Breast epithelium (tissue), 4 donors: ENCODE measurements at regions not wholly inside any gene's neighbourhood (a gene's known extent, or its start where the extent isn't known, plus 50 kb on each side); places are given as distances from the start of the nearest gene placed in this dataset.

Experiments used
- DNase-seq, 2 donors: peaks; one replicate each; pipeline ENCODE4 v3.0.0-alpha.2; 2019; ENCODE audit warnings: low spot score in 2 of 2
- H3K27ac ChIP-seq, 2 donors: fragments of 200-600 bp; sonication (generic) in 1 of 2; one replicate each; pipeline ENCODE4 v1.5.1; 2016 to 2019; ENCODE audit warnings: mild to moderate bottlenecking in 1 of 2
- H3K27me3 ChIP-seq, 2 donors: fragments of 200-600 bp; sonication (generic) in 1 of 2; one replicate each; pipeline versions ENCODE4 v1.5.1 to v1.6.0; 2017 to 2019; ENCODE audit warnings: control low read depth in 1 of 2, mild to moderate bottlenecking in 1 of 2
- H3K36me3 ChIP-seq: fragments of 200-600 bp; one replicate; pipeline ENCODE4 v1.5.1; 2019
- H3K4me1 ChIP-seq, 2 donors: fragments of 200-600 bp; sonication (generic); one replicate each; pipeline ENCODE4 v1.5.1; 2016 to 2019; ENCODE audit warnings: control low read depth in 1 of 2
- H3K4me3 ChIP-seq, 3 donors: fragments of 200-600 bp; sonication (generic); 1 replicate in 2 of 3; 2 replicates in 1 of 3; pipeline ENCODE4 v1.5.1; 2016 to 2019; ENCODE audit warnings: mild to moderate bottlenecking in 3 of 3, moderate library complexity in 2 of 3
- H3K9me3 ChIP-seq, 2 donors: fragments of 200-600 bp; sonication (generic) in 1 of 2; one replicate each; pipeline ENCODE4 v1.5.1; 2016 to 2019; ENCODE audit warnings: control low read depth in 1 of 2
- CTCF ChIP-seq, 3 donors: fragments of 450-650 bp; IDR thresholded peaks; one replicate each; pipeline ENCODE4 v1.5.1; 2016 to 2017; ENCODE audit warnings: antibody characterized with exemption in 3 of 3, mild to moderate bottlenecking in 3 of 3, moderate library complexity in 3 of 3
- POLR2A ChIP-seq: fragments of 450-650 bp; IDR thresholded peaks from one replicate; pipeline ENCODE4 v1.6.1; 2016; ENCODE audit warnings: antibody characterized with exemption, mild to moderate bottlenecking, moderate library complexity
- POLR2AphosphoS5 ChIP-seq, 3 donors: sonication (generic); formaldehyde crosslinking; IDR thresholded peaks; one replicate each; pipeline ENCODE4 v1.6.1; 2017; ENCODE audit warnings: antibody characterized with exemption in 3 of 3
- intact Hi-C: fragments of 100-400 bp; cut with DNase I; formaldehyde crosslinking; loops from one replicate; pipeline ENCODE4 v1.15.1; 2023; ENCODE audit warnings: low total_unique reads

- no peak for DNase-seq
- no peak overlapping the region for H3K4me3 ChIP-seq
- TF ChIP-seq CTCF (IDR thresholded peaks at IDR 0.05) (no peak), POLR2AphosphoS5 (IDR thresholded peaks at IDR 0.05) (no peak), POLR2A (no peak)
- no peaks in the 10 kb centered on the region for H3K27me3 ChIP-seq
- H3K27ac ChIP-seq, result no peak overlapping the region
- H3K36me3 ChIP-seq, result peaks cover 2% of the 10 kb centered on the region
- no peaks in the 10 kb centered on the region for H3K9me3 ChIP-seq
- intact Hi-C loops, result no loop called here
- no peaks in the 10 kb centered on the region for H3K4me1 ChIP-seq
Measured at GRCh38 chr1:105830571-105831146, 1225.8 kb upstream of the PRMT6 start.

- no peaks in the 10 kb centered on the region for H3K9me3 ChIP-seq
- H3K4me3 ChIP-seq, result no peak overlapping the region
- H3K4me1 ChIP-seq, result no peaks in the 10 kb centered on the region
- intact Hi-C loops, result no loop called here
- H3K27me3 ChIP-seq, result no peaks in the 10 kb centered on the region
- no peak for DNase-seq
- no peak for TF ChIP-seq POLR2A
- TF ChIP-seq POLR2AphosphoS5 (IDR thresholded peaks at IDR 0.05), result no peak
- TF ChIP-seq CTCF (IDR thresholded peaks at IDR 0.05), result no peak
- H3K36me3 ChIP-seq, result peaks cover 5% of the 10 kb centered on the region
- no peak overlapping the region for H3K27ac ChIP-seq
Measured at GRCh38 chr1:105838071-105838470, 1218.4 kb upstream of the PRMT6 start.

GRCh38 chr1:105865546-105865945 is 1190.9 kb upstream of the PRMT6 start:
- TF ChIP-seq CTCF (IDR thresholded peaks at IDR 0.05) (no peak), POLR2AphosphoS5 (IDR thresholded peaks at IDR 0.05) (no peak), POLR2A (no peak)

GRCh38 chr1:105872817-105873216 is 1183.7 kb upstream of the PRMT6 start:
- no peak for DNase-seq
- Histone ChIP-seq H3K4me1 (no peaks in the 10 kb centered on the region), H3K27ac (no peak overlapping the region), H3K36me3 (no peaks in the 10 kb centered on the region), H3K4me3 (no peak overlapping the region), H3K27me3 (no peaks in the 10 kb centered on the region), H3K9me3 (peaks cover 0 to 4% of the 10 kb centered on the region in 2 donors)
- intact Hi-C loops, result no loop called here
- TF ChIP-seq POLR2AphosphoS5 (IDR thresholded peaks at IDR 0.05) (no peak), CTCF (IDR thresholded peaks at IDR 0.05) (no peak), POLR2A (no peak)

More at GRCh38 chr1:105865546-105865945, 1190.9 kb upstream of the PRMT6 start:
- no peak overlapping the region for H3K27ac ChIP-seq
- H3K4me3 ChIP-seq, result no peak overlapping the region
- H3K9me3 ChIP-seq, result no peaks in the 10 kb centered on the region
- DNase-seq, result no peak
- intact Hi-C loops, result no loop called here
- H3K4me1 ChIP-seq, result no peaks in the 10 kb centered on the region
- H3K27me3 ChIP-seq, result no peaks in the 10 kb centered on the region
- no peaks in the 10 kb centered on the region for H3K36me3 ChIP-seq

GRCh38 chr1:105874621-105875020 is 1181.9 kb upstream of the PRMT6 start:
- Histone ChIP-seq H3K4me3 (no peak overlapping the region), H3K36me3 (no peaks in the 10 kb centered on the region), H3K9me3 (peaks cover 0 to 4% of the 10 kb centered on the region in 2 donors), H3K4me1 (no peaks in the 10 kb centered on the region), H3K27me3 (no peaks in the 10 kb centered on the region), H3K27ac (no peak overlapping the region)
- TF ChIP-seq POLR2A (no peak), CTCF (IDR thresholded peaks at IDR 0.05) (no peak), POLR2AphosphoS5 (IDR thresholded peaks at IDR 0.05) (no peak)
- no peak for DNase-seq
- intact Hi-C loops, result no loop called here
